NCI-H1417 treated with DMSO at 0.1 percent for 48 hours (cell line): ENCODE measurements at regions not wholly inside any gene's neighbourhood (a gene's known extent, or its start where the extent isn't known, plus 50 kb on each side); places are given as distances from the start of the nearest gene placed in this dataset.

Experiments used
- DNase-seq: peaks from one replicate; lab custom pipeline; 2025; lab: John Stamatoyannopoulos, UW

GRCh38 chr9:82498541-82499317 is 510.2 kb downstream of the SPATA31D1 start:
- no peak for DNase-seq

- no peak for DNase-seq
These were observed 510.8 kb downstream of the SPATA31D1 start for GRCh38 chr9:82499337-82499736.

- DNase-seq = no peak
These were observed 516.0 kb downstream of the SPATA31D1 start for GRCh38 chr9:82504620-82505019.

- DNase-seq = no peak
These were observed 523.1 kb downstream of the SPATA31D1 start for GRCh38 chr9:82511626-82512025.

GRCh38 chr9:82512728-82513127 is 524.2 kb downstream of the SPATA31D1 start:
- no peak for DNase-seq

GRCh38 chr9:82513242-82513751 is 524.7 kb downstream of the SPATA31D1 start:
- no peak for DNase-seq

GRCh38 chr9:82513976-82514735 is 525.6 kb downstream of the SPATA31D1 start:
- DNase-seq = no peak

GRCh38 chr9:82518868-82519267 is 530.3 kb downstream of the SPATA31D1 start:
- DNase-seq = no peak

GRCh38 chr9:82519332-82519731 is 530.8 kb downstream of the SPATA31D1 start:
- DNase-seq = no peak

- DNase-seq = no peak
These were observed 535.8 kb downstream of the SPATA31D1 start for GRCh38 chr9:82524407-82524806.

GRCh38 chr9:82526577-82526976 is 536.4 kb downstream of the RASEF start:
- no peak for DNase-seq

GRCh38 chr9:82531795-82532194 is 531.1 kb downstream of the RASEF start:
- no peak for DNase-seq

GRCh38 chr9:82532504-82533180 is 530.3 kb downstream of the RASEF start:
- DNase-seq = peak; percentile 46

- DNase-seq = no peak
These were observed 527.4 kb downstream of the RASEF start for GRCh38 chr9:82535432-82535998.

- DNase-seq = no peak
These were observed 524.3 kb downstream of the RASEF start for GRCh38 chr9:82538634-82539033.

- DNase-seq = no peak
These were observed 523.8 kb downstream of the RASEF start for GRCh38 chr9:82539146-82539545.

- DNase-seq = no peak
These were observed 522.9 kb downstream of the RASEF start for GRCh38 chr9:82539856-82540579.

- no peak for DNase-seq
These were observed 519.2 kb downstream of the RASEF start for GRCh38 chr9:82543726-82544125.

- DNase-seq = no peak
These were observed 516.8 kb downstream of the RASEF start for GRCh38 chr9:82546136-82546535.

- DNase-seq = no peak
These were observed 514.9 kb downstream of the RASEF start for GRCh38 chr9:82547995-82548394.

GRCh38 chr9:82549174-82549821 is 513.6 kb downstream of the RASEF start:
- no peak for DNase-seq
